ENCODE measurements at regions not wholly inside any gene's neighbourhood (a gene's known extent, or its start where the extent isn't known, plus 50 kb on each side); places are given as distances from the start of the nearest gene placed in this dataset.
"Not testable (repeated sequence)": the region's sequence is repeated elsewhere in the genome, so short reads cannot be mapped to it uniquely, and the experiment has no call there.

- no peak for TF ChIP-seq CTCF (IDR thresholded peaks at IDR 0.05)
- peaks cover 13% of the 10 kb centered on the region for H3K27me3 Mint-ChIP-seq
- intact Hi-C loops (cut with micrococcal nuclease), result no loop called here
- H3K4me1 Mint-ChIP-seq, result no peaks in the 10 kb centered on the region
- no peak overlapping the region for H3K4me3 Mint-ChIP-seq
- H3K9me3 Mint-ChIP-seq, result no peaks in the 10 kb centered on the region
- no peak for ATAC-seq (ENCODE audit: low read depth)
- ChIA-PET CTCF (interaction anchor here (0.8 kb wide), 1 partner anchor 108 kb away, joined by 3 read pairs; the partner anchor contains the start of gene FHIP2A), POLR2A (no interaction called here)
- H3K36me3 Mint-ChIP-seq (ENCODE audit: low read depth), result no peaks in the 10 kb centered on the region
- no peak overlapping the region for H3K27ac Mint-ChIP-seq
- DNase-seq, result no peak
These were observed 55.5 kb upstream of the ABLIM1 start for GRCh38 chr10:114713525-114714090.

- Mint-ChIP-seq H3K36me3 (ENCODE audit: low read depth) (no peaks in the 10 kb centered on the region), H3K9me3 (no peaks in the 10 kb centered on the region), H3K27ac (no peak overlapping the region), H3K27me3 (peaks cover 10% of the 10 kb centered on the region), H3K4me3 (no peak overlapping the region), H3K4me1 (no peaks in the 10 kb centered on the region)
- intact Hi-C loops (cut with micrococcal nuclease), result no loop called here
- no peak for DNase-seq
- ChIA-PET POLR2A (no interaction called here), CTCF (interaction anchor here (0.7 kb wide), 1 partner anchor 70 kb away, joined by 3 read pairs; no protein-coding TSS in a partner anchor)
- TF ChIP-seq CTCF (IDR thresholded peaks at IDR 0.05), result no peak
- no peak for ATAC-seq (ENCODE audit: low read depth)
These were observed 56.2 kb upstream of the ABLIM1 start for GRCh38 chr10:114714281-114714741.

GRCh38 chr10:114715171-114715670 lies 57.1 kb upstream of the ABLIM1 start:
- CTCF ChIA-PET, result no interaction called here
- H3K4me3 Mint-ChIP-seq, result no peak overlapping the region

GRCh38 chr10:114716811-114717404 lies 58.8 kb upstream of the ABLIM1 start:
- no peak for DNase-seq
- intact Hi-C loops (cut with micrococcal nuclease), result no loop called here
- ATAC-seq (ENCODE audit: low read depth), result no peak
- Mint-ChIP-seq H3K4me1 (no peaks in the 10 kb centered on the region), H3K9me3 (no peaks in the 10 kb centered on the region), H3K27me3 (peaks cover 9% of the 10 kb centered on the region), H3K4me3 (no peak overlapping the region), H3K27ac (no peak overlapping the region), H3K36me3 (ENCODE audit: low read depth) (no peaks in the 10 kb centered on the region)
- POLR2A ChIA-PET, result no interaction called here
- no peak for TF ChIP-seq CTCF (IDR thresholded peaks at IDR 0.05)
- CTCF ChIA-PET, result no interaction called here

More at GRCh38 chr10:114715171-114715670, 57.1 kb upstream of the ABLIM1 start:
- ATAC-seq (ENCODE audit: low read depth) (no peak), DNase-seq (no peak)
- Mint-ChIP-seq H3K9me3 (no peaks in the 10 kb centered on the region), H3K36me3 (ENCODE audit: low read depth) (no peaks in the 10 kb centered on the region), H3K4me1 (no peaks in the 10 kb centered on the region), H3K27ac (no peak overlapping the region), H3K27me3 (peaks cover 10% of the 10 kb centered on the region)
- POLR2A ChIA-PET, result no interaction called here
- TF ChIP-seq CTCF (IDR thresholded peaks at IDR 0.05), result no peak
- intact Hi-C loops (cut with micrococcal nuclease), result no loop called here

- H3K4me3 Mint-ChIP-seq; DNase-seq; H3K36me3 Mint-ChIP-seq (ENCODE audit: low read depth); H3K4me1 Mint-ChIP-seq; H3K27me3 Mint-ChIP-seq; POLR2A ChIA-PET; H3K27ac Mint-ChIP-seq; ATAC-seq (ENCODE audit: low read depth); H3K9me3 Mint-ChIP-seq; CTCF ChIA-PET; intact Hi-C loops (cut with micrococcal nuclease): not testable (repeated sequence)
These were observed 59.8 kb upstream of the ABLIM1 start for GRCh38 chr10:114717881-114718280.

Data from activated B cell treated with CpG ODN at 0.5 μM for 24 hours (primary cell).